WI38 (cell line): ENCODE measurements at regions not wholly inside any gene's neighbourhood (a gene's known extent, or its start where the extent isn't known, plus 50 kb on each side); places are given as distances from the start of the nearest gene placed in this dataset.

Experiments used
- H3K4me3 ChIP-seq: 2 replicates; pipeline ENCODE4 v1.5.1; 2011; ENCODE audit warnings: low read depth, mild to moderate bottlenecking, control low read depth, low read length
- TF ChIP-seq, protein P1 (sequence below): IDR thresholded peaks from 2 replicates; pipeline ENCODE4 v1.5.1; 2012; ENCODE audit warnings: low read depth, mild to moderate bottlenecking, control low read depth, low read length

- no peak overlapping the region for H3K4me3 ChIP-seq
- TF ChIP-seq, protein P1, sequence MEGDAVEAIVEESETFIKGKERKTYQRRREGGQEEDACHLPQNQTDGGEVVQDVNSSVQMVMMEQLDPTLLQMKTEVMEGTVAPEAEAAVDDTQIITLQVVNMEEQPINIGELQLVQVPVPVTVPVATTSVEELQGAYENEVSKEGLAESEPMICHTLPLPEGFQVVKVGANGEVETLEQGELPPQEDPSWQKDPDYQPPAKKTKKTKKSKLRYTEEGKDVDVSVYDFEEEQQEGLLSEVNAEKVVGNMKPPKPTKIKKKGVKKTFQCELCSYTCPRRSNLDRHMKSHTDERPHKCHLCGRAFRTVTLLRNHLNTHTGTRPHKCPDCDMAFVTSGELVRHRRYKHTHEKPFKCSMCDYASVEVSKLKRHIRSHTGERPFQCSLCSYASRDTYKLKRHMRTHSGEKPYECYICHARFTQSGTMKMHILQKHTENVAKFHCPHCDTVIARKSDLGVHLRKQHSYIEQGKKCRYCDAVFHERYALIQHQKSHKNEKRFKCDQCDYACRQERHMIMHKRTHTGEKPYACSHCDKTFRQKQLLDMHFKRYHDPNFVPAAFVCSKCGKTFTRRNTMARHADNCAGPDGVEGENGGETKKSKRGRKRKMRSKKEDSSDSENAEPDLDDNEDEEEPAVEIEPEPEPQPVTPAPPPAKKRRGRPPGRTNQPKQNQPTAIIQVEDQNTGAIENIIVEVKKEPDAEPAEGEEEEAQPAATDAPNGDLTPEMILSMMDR = no peak
Measured at GRCh38 chr12:63075376-63076060, 75.5 kb downstream of the AVPR1A start.

- TF ChIP-seq, protein P1 = no peak
- no peak overlapping the region for H3K4me3 ChIP-seq
Measured at GRCh38 chr12:63070709-63071108, 80.3 kb downstream of the AVPR1A start.

DNA sequence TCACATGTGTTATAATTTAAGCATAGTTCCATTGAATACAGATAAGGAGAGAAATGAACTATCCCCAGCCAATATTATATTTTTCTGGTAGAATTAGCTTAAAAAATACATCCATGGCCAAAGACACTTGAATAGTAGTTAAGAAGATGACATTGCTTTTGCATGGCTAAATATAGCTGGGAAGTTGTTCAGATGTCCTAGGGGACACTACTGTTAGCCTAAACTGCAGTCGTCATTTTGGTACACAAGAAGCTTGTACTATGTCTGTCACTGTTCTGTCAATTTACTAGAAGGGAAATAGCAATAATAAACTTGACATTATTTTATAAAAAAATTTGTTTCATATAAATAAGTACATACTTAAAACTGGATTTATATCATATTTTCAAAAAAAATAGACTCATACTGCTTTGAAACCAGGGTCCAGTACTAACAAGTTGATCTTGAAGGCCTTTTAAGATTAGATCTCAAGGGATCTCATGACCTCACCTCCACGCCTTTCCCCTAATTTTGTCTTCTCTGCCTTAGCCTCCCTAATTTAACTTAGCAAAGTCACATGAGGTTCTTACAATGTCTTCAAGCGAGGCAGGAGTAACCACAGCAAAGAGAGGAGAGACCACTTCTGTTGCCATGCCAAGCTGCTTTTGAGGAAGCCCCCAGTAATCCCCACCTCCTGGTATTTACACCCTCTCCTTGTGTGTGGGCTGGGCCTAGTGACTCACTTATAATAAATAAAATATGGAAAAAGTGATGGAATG, 81.0 kb downstream of the AVPR1A start:
- H3K4me3 ChIP-seq = no peak overlapping the region
- TF ChIP-seq, protein P1 = no peak

GRCh38 chr12:63068857-63069442, 82.1 kb downstream of the AVPR1A start:
- TF ChIP-seq, protein P1 = peak; percentile 21; the same call in 1 of the 2 replicates
- H3K4me3 ChIP-seq = no peak overlapping the region

DNA sequence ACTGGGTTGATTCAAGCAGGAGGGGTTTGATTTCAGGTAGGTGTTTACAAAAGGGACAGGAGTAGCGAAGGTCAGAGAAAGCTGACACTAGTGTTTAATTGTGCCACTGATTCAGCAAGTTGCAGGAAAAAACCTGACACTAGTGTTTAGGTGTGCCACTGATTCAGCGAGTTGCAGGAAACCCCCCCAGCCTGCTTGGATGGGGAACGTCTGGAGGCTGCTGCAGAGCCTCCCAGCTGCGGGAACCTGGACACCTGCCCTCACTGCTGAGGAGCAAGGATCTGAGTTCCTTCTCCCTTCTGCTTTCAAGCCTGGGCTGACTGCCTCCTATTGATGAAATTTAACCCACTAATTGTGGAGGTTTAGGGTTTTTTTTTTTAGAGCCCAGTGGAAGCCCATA, 84.2 kb downstream of the AVPR1A start:
- TF ChIP-seq, protein P1 = no peak
- no peak overlapping the region for H3K4me3 ChIP-seq

DNA sequence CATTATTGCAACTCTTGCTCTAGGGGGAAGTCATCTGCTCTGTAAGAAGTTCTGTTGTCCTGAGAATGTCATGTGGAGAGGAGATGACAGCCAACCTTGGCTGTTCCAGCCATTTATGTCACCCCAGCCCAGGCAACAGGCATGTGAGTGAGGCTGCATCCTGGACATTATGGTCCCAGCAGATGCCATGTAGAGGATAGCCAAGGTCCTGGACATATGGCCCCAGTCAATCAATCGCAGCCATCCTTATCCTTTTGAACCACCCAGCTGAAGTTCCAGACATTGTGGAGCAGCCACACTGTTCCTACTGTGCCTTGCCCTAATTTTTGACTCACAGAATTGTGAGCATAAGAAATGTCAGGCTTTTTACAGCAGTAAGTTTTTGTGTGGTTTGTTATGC, 84.9 kb downstream of the AVPR1A start:
- no peak overlapping the region for H3K4me3 ChIP-seq
- TF ChIP-seq, protein P1 = no peak

DNA sequence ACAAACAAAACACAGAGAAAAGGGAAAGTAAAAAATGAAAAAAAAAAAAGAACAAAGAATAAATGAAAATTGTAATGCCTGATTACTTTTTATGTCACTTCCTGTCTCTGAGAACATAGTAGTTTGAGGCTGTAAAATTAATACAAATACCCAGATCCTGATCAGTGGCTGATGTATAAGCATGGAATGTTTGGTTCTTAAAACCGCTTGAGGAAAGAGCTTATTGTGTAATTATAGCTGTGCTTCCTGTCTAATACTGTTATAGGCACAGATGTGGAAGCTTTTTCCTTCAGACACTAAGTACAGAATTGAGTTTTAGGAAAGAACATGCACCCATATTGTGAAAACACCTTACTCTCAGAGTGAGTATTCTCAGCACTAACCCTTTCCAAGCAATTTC, 86.9 kb downstream of the AVPR1A start:
- TF ChIP-seq, protein P1 = no peak
- H3K4me3 ChIP-seq = no peak overlapping the region
